ENCODE measurements at regions not wholly inside any gene's neighbourhood (a gene's known extent, or its start where the extent isn't known, plus 50 kb on each side); places are given as distances from the start of the nearest gene placed in this dataset.

- no peak for TF ChIP-seq CTCF (IDR thresholded peaks at IDR 0.05; ENCODE audit: low read depth, low read length)
- TF ChIP-seq EZH2phosphoT487 (IDR thresholded peaks at IDR 0.05; ENCODE audit: low read depth): no peak
Observed at GRCh38 chr1:95408507-95409136, 174.6 kb downstream of the RWDD3 start.
